Neural cell (in vitro differentiated cells): ENCODE measurements at regions not wholly inside any gene's neighbourhood (a gene's known extent, or its start where the extent isn't known, plus 50 kb on each side); places are given as distances from the start of the nearest gene placed in this dataset.

Source experiments
- H2AFZ ChIP-seq: fragments of 200-600, 300-800 bp; sonication (generic), shearing (Covaris generic); 2 replicates; pipeline ENCODE4 v1.6.0; 2014; ENCODE audit warnings: low read depth, mild to moderate bottlenecking, antibody characterized with exemption, low read length, moderate library complexity
- H3F3A ChIP-seq: fragments of 200-600 bp; shearing (Covaris generic); 2 replicates; pipeline ENCODE4 v1.6.1; 2016; ENCODE audit warnings: mild to moderate bottlenecking, moderate library complexity, mixed read lengths, antibody characterized with exemption, low read length; ENCODE audit not compliant: insufficient read depth, poor library complexity, severe bottlenecking
- H3K27ac ChIP-seq: fragments of 200-600, 300-800 bp; sonication (generic), shearing (Covaris generic); 2 replicates; pipeline ENCODE4 v1.5.1; 2014; ENCODE audit warnings: mild to moderate bottlenecking, low read length, moderate library complexity
- H3K27me3 ChIP-seq: fragments of 300-800, 200-600 bp; sonication (generic), shearing (Covaris generic); 2 replicates; pipeline ENCODE4 v1.6.0; 2014; ENCODE audit warnings: mild to moderate bottlenecking, low read depth, low read length, moderate library complexity; ENCODE audit not compliant: insufficient read depth
- H3K36me3 ChIP-seq: fragments of 300-800, 200-600 bp; sonication (generic), shearing (Covaris generic); 2 replicates; pipeline ENCODE4 v1.5.1; 2014; ENCODE audit warnings: mild to moderate bottlenecking, antibody characterized with exemption, low read length, moderate library complexity; ENCODE audit not compliant: insufficient read depth
- H3K4me2 ChIP-seq: fragments of 300-800, 200-600 bp; sonication (generic), shearing (Covaris generic); 2 replicates; pipeline ENCODE4 v1.6.0; 2014; ENCODE audit warnings: mild to moderate bottlenecking, low read length
- H3K4me3 ChIP-seq: fragments of 300-800, 200-600 bp; sonication (generic), shearing (Covaris generic); 2 replicates; pipeline ENCODE4 v1.5.1; 2014; ENCODE audit warnings: mild to moderate bottlenecking, low read length, moderate library complexity
- H3K79me2 ChIP-seq: fragments of 200-600 bp; shearing (Covaris generic); replicated peaks from 2 replicates; pipeline ENCODE4 v1.6.0; 2014; ENCODE audit warnings: mild to moderate bottlenecking, low read length, moderate library complexity; ENCODE audit not compliant: insufficient read depth
- H3K9ac ChIP-seq: fragments of 300-800, 200-600 bp; sonication (generic), shearing (Covaris generic); 2 replicates; pipeline ENCODE4 v1.6.1; 2016; ENCODE audit warnings: mild to moderate bottlenecking, low read length, mixed read lengths
- H3K9me2 ChIP-seq: fragments of 200-600 bp; shearing (Covaris generic); 2 replicates; pipeline ENCODE4 v1.6.1; 2016; ENCODE audit warnings: mild to moderate bottlenecking, low read length, mixed read lengths; ENCODE audit not compliant: insufficient read depth
- H3K9me3 ChIP-seq: fragments of 200-600, 300-800 bp; sonication (generic), shearing (Covaris generic); 2 replicates; pipeline ENCODE4 v1.6.1; 2016; ENCODE audit warnings: mild to moderate bottlenecking, mixed run types, low read length, moderate library complexity, mixed read lengths
- H4K20me1 ChIP-seq: fragments of 200-600 bp; shearing (Covaris generic); 2 replicates; pipeline ENCODE4 v1.6.1; 2016; ENCODE audit warnings: mild to moderate bottlenecking, mixed run types; ENCODE audit not compliant: insufficient read depth
- CTCF ChIP-seq: fragments of 450-650 bp; IDR thresholded peaks from 2 replicates; pipeline ENCODE4 v1.5.1; 2014; ENCODE audit warnings: antibody characterized with exemption, mild to moderate bottlenecking, moderate library complexity; ENCODE audit not compliant: poor library complexity, severe bottlenecking
- EP300 ChIP-seq: fragments of 450-650 bp; conservative IDR thresholded peaks from 2 replicates; pipeline ENCODE4 v1.6.1; 2014; ENCODE audit warnings: antibody characterized with exemption, mild to moderate bottlenecking, moderate library complexity; ENCODE audit not compliant: poor library complexity, severe bottlenecking
- EZH2 ChIP-seq: fragments of 200-600, 300-800 bp; shearing (Covaris generic), sonication (generic); IDR thresholded peaks from 2 replicates; pipeline ENCODE4 v1.6.1; 2014; ENCODE audit warnings: antibody characterized with exemption, low read length, borderline replicate concordance, mild to moderate bottlenecking; ENCODE audit not compliant: insufficient read depth, poor library complexity, severe bottlenecking
- MXI1 ChIP-seq: fragments of 450-650 bp; conservative IDR thresholded peaks from 2 replicates; pipeline ENCODE4 v1.6.1; 2014; ENCODE audit warnings: antibody characterized with exemption, mild to moderate bottlenecking; ENCODE audit not compliant: poor library complexity, severe bottlenecking
- POLR2AphosphoS5 ChIP-seq: IDR thresholded peaks from 2 replicates; pipeline ENCODE4 v1.6.1; 2012
- RAD21 ChIP-seq: fragments of 450-650 bp; conservative IDR thresholded peaks from 2 replicates; pipeline ENCODE4 v1.6.1; 2014; ENCODE audit warnings: antibody characterized with exemption, mild to moderate bottlenecking, moderate library complexity
- SMC3 ChIP-seq: fragments of 450-650 bp; conservative IDR thresholded peaks from 2 replicates; pipeline ENCODE4 v1.6.1; 2014; ENCODE audit warnings: antibody characterized with exemption, mild to moderate bottlenecking, moderate library complexity; ENCODE audit not compliant: poor library complexity
- TAF1 ChIP-seq: IDR thresholded peaks from 2 replicates; pipeline ENCODE4 v1.6.1; 2012; ENCODE audit warnings: low read depth
- TF ChIP-seq, protein P1 (sequence below): IDR thresholded peaks from 2 replicates; pipeline ENCODE4 v1.6.1; 2012; ENCODE audit warnings: borderline replicate concordance

- no peaks in the 10 kb centered on the region for H4K20me1 ChIP-seq
- H3K9me3 ChIP-seq = no peaks in the 10 kb centered on the region
- TF ChIP-seq CTCF (no peak), SMC3 (no peak), POLR2AphosphoS5 (no peak), RAD21 (no peak), EP300 (no peak), TAF1 (no peak), MXI1 (no peak), EZH2 (no peak)
- TF ChIP-seq, protein P1, sequence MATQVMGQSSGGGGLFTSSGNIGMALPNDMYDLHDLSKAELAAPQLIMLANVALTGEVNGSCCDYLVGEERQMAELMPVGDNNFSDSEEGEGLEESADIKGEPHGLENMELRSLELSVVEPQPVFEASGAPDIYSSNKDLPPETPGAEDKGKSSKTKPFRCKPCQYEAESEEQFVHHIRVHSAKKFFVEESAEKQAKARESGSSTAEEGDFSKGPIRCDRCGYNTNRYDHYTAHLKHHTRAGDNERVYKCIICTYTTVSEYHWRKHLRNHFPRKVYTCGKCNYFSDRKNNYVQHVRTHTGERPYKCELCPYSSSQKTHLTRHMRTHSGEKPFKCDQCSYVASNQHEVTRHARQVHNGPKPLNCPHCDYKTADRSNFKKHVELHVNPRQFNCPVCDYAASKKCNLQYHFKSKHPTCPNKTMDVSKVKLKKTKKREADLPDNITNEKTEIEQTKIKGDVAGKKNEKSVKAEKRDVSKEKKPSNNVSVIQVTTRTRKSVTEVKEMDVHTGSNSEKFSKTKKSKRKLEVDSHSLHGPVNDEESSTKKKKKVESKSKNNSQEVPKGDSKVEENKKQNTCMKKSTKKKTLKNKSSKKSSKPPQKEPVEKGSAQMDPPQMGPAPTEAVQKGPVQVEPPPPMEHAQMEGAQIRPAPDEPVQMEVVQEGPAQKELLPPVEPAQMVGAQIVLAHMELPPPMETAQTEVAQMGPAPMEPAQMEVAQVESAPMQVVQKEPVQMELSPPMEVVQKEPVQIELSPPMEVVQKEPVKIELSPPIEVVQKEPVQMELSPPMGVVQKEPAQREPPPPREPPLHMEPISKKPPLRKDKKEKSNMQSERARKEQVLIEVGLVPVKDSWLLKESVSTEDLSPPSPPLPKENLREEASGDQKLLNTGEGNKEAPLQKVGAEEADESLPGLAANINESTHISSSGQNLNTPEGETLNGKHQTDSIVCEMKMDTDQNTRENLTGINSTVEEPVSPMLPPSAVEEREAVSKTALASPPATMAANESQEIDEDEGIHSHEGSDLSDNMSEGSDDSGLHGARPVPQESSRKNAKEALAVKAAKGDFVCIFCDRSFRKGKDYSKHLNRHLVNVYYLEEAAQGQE = no peak
- H3K27me3 ChIP-seq = no peaks in the 10 kb centered on the region
- H2AFZ ChIP-seq = no peak overlapping the region
- no peaks in the 10 kb centered on the region for H3F3A ChIP-seq
- no peak overlapping the region for H3K27ac ChIP-seq
- H3K9ac ChIP-seq = no peak overlapping the region
- H3K79me2 ChIP-seq = no peaks in the 10 kb centered on the region
- no peaks in the 10 kb centered on the region for H3K9me2 ChIP-seq
- H3K36me3 ChIP-seq = no peaks in the 10 kb centered on the region
- H3K4me3 ChIP-seq = no peak overlapping the region
- H3K4me2 ChIP-seq = no peak overlapping the region
Observed at GRCh38 chr14:100653409-100653808, 66.2 kb upstream of the BEGAIN start.

- Histone ChIP-seq H3K9me3 (no peaks in the 10 kb centered on the region), H3K36me3 (no peaks in the 10 kb centered on the region), H3K79me2 (no peaks in the 10 kb centered on the region), H3K27me3 (no peaks in the 10 kb centered on the region), H3K9me2 (no peaks in the 10 kb centered on the region), H4K20me1 (no peaks in the 10 kb centered on the region), H3F3A (no peaks in the 10 kb centered on the region), H2AFZ (no peak overlapping the region), H3K9ac (no peak overlapping the region), H3K4me2 (no peak overlapping the region), H3K4me3 (no peak overlapping the region), H3K27ac (no peak overlapping the region)
- TF ChIP-seq SMC3 (no peak), EP300 (no peak), CTCF (no peak), TAF1 (no peak)
Observed at GRCh38 chr14:100654025-100654813, 67.0 kb upstream of the BEGAIN start.
